ENCODE measurements at regions not wholly inside any gene's neighbourhood (a gene's known extent, or its start where the extent isn't known, plus 50 kb on each side); places are given as distances from the start of the nearest gene placed in this dataset.

GRCh38 chr10:78188446-78188845 lies 154.8 kb downstream of the RPS24 start:
- no peaks in the 10 kb centered on the region for H3K36me3 Mint-ChIP-seq
- no peaks in the 10 kb centered on the region for H3K27me3 Mint-ChIP-seq
- no peak overlapping the region for H3K27ac Mint-ChIP-seq
- no peaks in the 10 kb centered on the region for H3K4me1 Mint-ChIP-seq
- H3K9me3 Mint-ChIP-seq: peaks cover 3% of the 10 kb centered on the region
- H3K4me3 Mint-ChIP-seq: no peak overlapping the region
- no peak for DNase-seq

GRCh38 chr10:78190051-78190825 lies 156.6 kb downstream of the RPS24 start:
- Mint-ChIP-seq H3K9me3 (peaks cover 5% of the 10 kb centered on the region), H3K4me1 (no peaks in the 10 kb centered on the region), H3K27me3 (no peaks in the 10 kb centered on the region), H3K4me3 (no peak overlapping the region), H3K36me3 (no peaks in the 10 kb centered on the region), H3K27ac (no peak overlapping the region)
- DNase-seq: no peak

GRCh38 chr10:78191301-78191700 lies 157.6 kb downstream of the RPS24 start:
- H3K4me1 Mint-ChIP-seq: no peaks in the 10 kb centered on the region
- H3K9me3 Mint-ChIP-seq: peaks cover 5% of the 10 kb centered on the region
- no peak overlapping the region for H3K27ac Mint-ChIP-seq
- no peaks in the 10 kb centered on the region for H3K27me3 Mint-ChIP-seq
- no peak overlapping the region for H3K4me3 Mint-ChIP-seq
- no peak for DNase-seq
- no peaks in the 10 kb centered on the region for H3K36me3 Mint-ChIP-seq

GRCh38 chr10:78193189-78193588 lies 159.5 kb downstream of the RPS24 start:
- no peak overlapping the region for H3K4me3 Mint-ChIP-seq
- no peaks in the 10 kb centered on the region for H3K27me3 Mint-ChIP-seq
- H3K36me3 Mint-ChIP-seq: no peaks in the 10 kb centered on the region
- DNase-seq: no peak
- H3K4me1 Mint-ChIP-seq: no peaks in the 10 kb centered on the region
- peaks cover 5% of the 10 kb centered on the region for H3K9me3 Mint-ChIP-seq
- H3K27ac Mint-ChIP-seq: no peak overlapping the region

- no peak for DNase-seq
- Mint-ChIP-seq H3K9me3 (peaks cover 5% of the 10 kb centered on the region), H3K27me3 (no peaks in the 10 kb centered on the region), H3K4me1 (no peaks in the 10 kb centered on the region), H3K27ac (no peak overlapping the region), H3K36me3 (no peaks in the 10 kb centered on the region), H3K4me3 (no peak overlapping the region)
Measured at GRCh38 chr10:78194050-78194449, 160.4 kb downstream of the RPS24 start.

- H3K27me3 Mint-ChIP-seq: no peaks in the 10 kb centered on the region
- no peak overlapping the region for H3K27ac Mint-ChIP-seq
Measured at GRCh38 chr10:78194539-78195402, 161.1 kb downstream of the RPS24 start.

GRCh38 chr10:78196396-78196795 lies 162.7 kb downstream of the RPS24 start:
- Mint-ChIP-seq H3K4me1 (no peaks in the 10 kb centered on the region), H3K4me3 (no peak overlapping the region)

More at GRCh38 chr10:78194539-78195402, 161.1 kb downstream of the RPS24 start:
- Mint-ChIP-seq H3K4me1 (no peaks in the 10 kb centered on the region), H3K9me3 (peaks cover 5% of the 10 kb centered on the region), H3K36me3 (no peaks in the 10 kb centered on the region), H3K4me3 (no peak overlapping the region)
- DNase-seq: no peak

GRCh38 chr10:78196964-78197363 lies 163.3 kb downstream of the RPS24 start:
- Mint-ChIP-seq H3K4me1 (no peaks in the 10 kb centered on the region), H3K27ac (no peak overlapping the region), H3K27me3 (no peaks in the 10 kb centered on the region), H3K36me3 (no peaks in the 10 kb centered on the region), H3K4me3 (no peak overlapping the region), H3K9me3 (peaks cover 5% of the 10 kb centered on the region)
- no peak for DNase-seq

More at GRCh38 chr10:78196396-78196795, 162.7 kb downstream of the RPS24 start:
- DNase-seq: no peak
- H3K27ac Mint-ChIP-seq: no peak overlapping the region
- peaks cover 5% of the 10 kb centered on the region for H3K9me3 Mint-ChIP-seq
- no peaks in the 10 kb centered on the region for H3K27me3 Mint-ChIP-seq
- no peaks in the 10 kb centered on the region for H3K36me3 Mint-ChIP-seq

- Mint-ChIP-seq H3K9me3 (peaks cover 5% of the 10 kb centered on the region), H3K4me1 (no peaks in the 10 kb centered on the region), H3K36me3 (no peaks in the 10 kb centered on the region), H3K4me3 (no peak overlapping the region), H3K27me3 (no peaks in the 10 kb centered on the region), H3K27ac (no peak overlapping the region)
- DNase-seq: no peak
Measured at GRCh38 chr10:78197628-78198272, 164.1 kb downstream of the RPS24 start.

GRCh38 chr10:78199005-78199725 lies 165.5 kb downstream of the RPS24 start:
- Mint-ChIP-seq H3K9me3 (no peaks in the 10 kb centered on the region), H3K4me1 (no peaks in the 10 kb centered on the region), H3K36me3 (no peaks in the 10 kb centered on the region), H3K27ac (no peak overlapping the region), H3K27me3 (no peaks in the 10 kb centered on the region), H3K4me3 (no peak overlapping the region)
- DNase-seq: no peak

- Mint-ChIP-seq H3K27ac (no peak overlapping the region), H3K9me3 (no peaks in the 10 kb centered on the region), H3K4me3 (no peak overlapping the region), H3K27me3 (no peaks in the 10 kb centered on the region), H3K4me1 (no peaks in the 10 kb centered on the region), H3K36me3 (no peaks in the 10 kb centered on the region)
- no peak for DNase-seq
Measured at GRCh38 chr10:78199759-78200158, 166.1 kb downstream of the RPS24 start.

- H3K36me3 Mint-ChIP-seq: no peaks in the 10 kb centered on the region
- H3K4me1 Mint-ChIP-seq: peaks cover 8% of the 10 kb centered on the region
- no peak overlapping the region for H3K4me3 Mint-ChIP-seq
- H3K27me3 Mint-ChIP-seq: no peaks in the 10 kb centered on the region
- no peak overlapping the region for H3K27ac Mint-ChIP-seq
- H3K9me3 Mint-ChIP-seq: no peaks in the 10 kb centered on the region
- DNase-seq: no peak
Measured at GRCh38 chr10:78200686-78201085, 167.0 kb downstream of the RPS24 start.

GRCh38 chr10:78202386-78202785 lies 168.7 kb downstream of the RPS24 start:
- H3K9me3 Mint-ChIP-seq: no peaks in the 10 kb centered on the region
- H3K36me3 Mint-ChIP-seq: no peaks in the 10 kb centered on the region

GRCh38 chr10:78203915-78204818 lies 170.5 kb downstream of the RPS24 start:
- H3K27ac Mint-ChIP-seq: no peak overlapping the region
- H3K27me3 Mint-ChIP-seq: no peaks in the 10 kb centered on the region
- no peaks in the 10 kb centered on the region for H3K9me3 Mint-ChIP-seq
- H3K4me3 Mint-ChIP-seq: no peak overlapping the region
- H3K36me3 Mint-ChIP-seq: no peaks in the 10 kb centered on the region
- no peak for DNase-seq
- peaks cover 12% of the 10 kb centered on the region for H3K4me1 Mint-ChIP-seq

More at GRCh38 chr10:78202386-78202785, 168.7 kb downstream of the RPS24 start:
- DNase-seq: no peak
- Mint-ChIP-seq H3K27ac (no peak overlapping the region), H3K4me3 (no peak overlapping the region), H3K4me1 (peaks cover 12% of the 10 kb centered on the region), H3K27me3 (no peaks in the 10 kb centered on the region)

Data from activated naive CD8-positive, alpha-beta T cell treated with anti-CD3 and anti-CD28 coated beads for 36 hours (primary cell).